ENCODE measurements at regions not wholly inside any gene's neighbourhood (a gene's known extent, or its start where the extent isn't known, plus 50 kb on each side); places are given as distances from the start of the nearest gene placed in this dataset.

DNA sequence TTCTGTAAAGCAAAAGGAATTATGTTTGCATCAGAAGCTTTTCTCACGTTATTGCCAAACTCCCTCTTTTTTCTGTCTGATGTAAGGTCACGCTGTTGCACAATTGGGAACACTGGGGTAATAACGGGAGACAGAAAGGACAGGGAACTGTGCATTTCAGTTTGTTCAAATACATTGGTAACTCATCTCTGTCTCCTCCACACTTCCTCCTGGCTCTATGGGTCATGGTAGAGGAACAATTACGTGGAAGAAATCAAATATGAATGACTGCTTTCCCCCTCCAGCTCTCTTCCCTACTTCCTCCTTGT lies 132.2 kb upstream of the TNFAIP3 start:
- Mint-ChIP-seq H3K36me3 (ENCODE audit: insufficient read depth, unreplicated experiment) (no peaks in the 10 kb centered on the region), H3K4me1 (ENCODE audit: insufficient read depth, unreplicated experiment) (peaks cover 27% of the 10 kb centered on the region), H3K27me3 (ENCODE audit: insufficient read depth, unreplicated experiment) (no peaks in the 10 kb centered on the region), H3K27ac (ENCODE audit: low read depth, unreplicated experiment) (no peak overlapping the region), H3K4me3 (ENCODE audit: unreplicated experiment) (no peak overlapping the region), H3K9me3 (ENCODE audit: unreplicated experiment) (no peaks in the 10 kb centered on the region)
- CTCF ChIA-PET: interaction anchor here (0.7 kb wide), 1 partner anchor 8 kb away, joined by 3 read pairs; no protein-coding TSS in a partner anchor
- BruUV-seq (replicated peaks): no TSS peak
- peak; percentile 84 for DNase-seq (ENCODE audit: unreplicated experiment)
- POLR2A ChIA-PET: interaction anchor here (1.2 to 1.3 kb wide), 3 partner anchors 9 to 78 kb away, joined by 3 to 8 read pairs (median 4); no protein-coding TSS in a partner anchor
- TF ChIP-seq, protein P1, sequence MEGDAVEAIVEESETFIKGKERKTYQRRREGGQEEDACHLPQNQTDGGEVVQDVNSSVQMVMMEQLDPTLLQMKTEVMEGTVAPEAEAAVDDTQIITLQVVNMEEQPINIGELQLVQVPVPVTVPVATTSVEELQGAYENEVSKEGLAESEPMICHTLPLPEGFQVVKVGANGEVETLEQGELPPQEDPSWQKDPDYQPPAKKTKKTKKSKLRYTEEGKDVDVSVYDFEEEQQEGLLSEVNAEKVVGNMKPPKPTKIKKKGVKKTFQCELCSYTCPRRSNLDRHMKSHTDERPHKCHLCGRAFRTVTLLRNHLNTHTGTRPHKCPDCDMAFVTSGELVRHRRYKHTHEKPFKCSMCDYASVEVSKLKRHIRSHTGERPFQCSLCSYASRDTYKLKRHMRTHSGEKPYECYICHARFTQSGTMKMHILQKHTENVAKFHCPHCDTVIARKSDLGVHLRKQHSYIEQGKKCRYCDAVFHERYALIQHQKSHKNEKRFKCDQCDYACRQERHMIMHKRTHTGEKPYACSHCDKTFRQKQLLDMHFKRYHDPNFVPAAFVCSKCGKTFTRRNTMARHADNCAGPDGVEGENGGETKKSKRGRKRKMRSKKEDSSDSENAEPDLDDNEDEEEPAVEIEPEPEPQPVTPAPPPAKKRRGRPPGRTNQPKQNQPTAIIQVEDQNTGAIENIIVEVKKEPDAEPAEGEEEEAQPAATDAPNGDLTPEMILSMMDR (IDR thresholded peaks at IDR 0.05; ENCODE audit: unreplicated experiment): no peak
- intact Hi-C loops (cut with micrococcal nuclease): no loop called here

DNA sequence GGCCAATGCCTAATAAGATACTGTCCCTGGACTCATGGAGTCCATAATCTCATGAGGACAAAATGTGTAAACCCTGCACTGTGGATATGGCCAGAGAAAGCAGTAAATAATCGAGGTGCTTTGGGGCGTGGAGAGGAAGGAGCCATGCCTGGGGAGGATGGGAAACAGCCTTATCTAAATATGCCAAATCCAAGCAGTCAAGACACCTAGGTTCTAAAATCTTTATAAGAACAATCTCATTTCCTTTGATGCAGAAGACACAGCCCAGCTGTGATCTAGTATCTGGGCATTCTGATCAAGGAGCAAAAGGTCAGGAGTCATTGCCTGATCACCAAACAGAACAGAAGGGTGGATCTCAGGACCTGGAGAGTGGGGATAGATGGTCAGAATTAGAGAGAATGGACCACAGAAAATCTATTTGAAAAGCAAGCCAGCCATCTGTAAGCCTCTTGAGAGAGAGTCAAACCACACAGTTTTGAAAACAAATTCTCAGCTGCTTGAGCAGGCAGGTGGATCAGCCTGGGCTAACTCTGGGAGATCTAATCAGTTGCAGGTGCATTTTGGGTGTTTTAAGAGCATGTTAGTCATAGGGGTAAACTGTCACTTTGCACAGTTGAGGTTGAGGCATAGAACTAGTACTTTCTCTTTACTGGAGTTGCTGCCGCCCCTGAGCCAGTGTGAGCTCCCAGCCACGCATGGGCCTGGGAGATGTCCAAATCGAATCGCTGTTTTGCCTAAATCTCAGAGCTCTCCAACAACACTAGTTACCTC lies 130.8 kb upstream of the TNFAIP3 start:
- TF ChIP-seq, protein P1 (IDR thresholded peaks at IDR 0.05; ENCODE audit: unreplicated experiment): no peak
- H3K4me3 Mint-ChIP-seq (ENCODE audit: unreplicated experiment): no peak overlapping the region
- BruUV-seq (replicated peaks): no TSS peak
- no peak for DNase-seq (ENCODE audit: unreplicated experiment)
- ChIA-PET CTCF (interaction anchor here (1.0 kb wide), 1 partner anchor 28 kb away, joined by 3 read pairs; no protein-coding TSS in a partner anchor), POLR2A (no interaction called here)
- intact Hi-C loops (cut with micrococcal nuclease): no loop called here
- no peaks in the 10 kb centered on the region for H3K27me3 Mint-ChIP-seq (ENCODE audit: insufficient read depth, unreplicated experiment)
- peaks cover 27% of the 10 kb centered on the region for H3K4me1 Mint-ChIP-seq (ENCODE audit: insufficient read depth, unreplicated experiment)
- H3K9me3 Mint-ChIP-seq (ENCODE audit: unreplicated experiment): no peaks in the 10 kb centered on the region
- no peaks in the 10 kb centered on the region for H3K36me3 Mint-ChIP-seq (ENCODE audit: insufficient read depth, unreplicated experiment)
- no peak overlapping the region for H3K27ac Mint-ChIP-seq (ENCODE audit: low read depth, unreplicated experiment)

DNA sequence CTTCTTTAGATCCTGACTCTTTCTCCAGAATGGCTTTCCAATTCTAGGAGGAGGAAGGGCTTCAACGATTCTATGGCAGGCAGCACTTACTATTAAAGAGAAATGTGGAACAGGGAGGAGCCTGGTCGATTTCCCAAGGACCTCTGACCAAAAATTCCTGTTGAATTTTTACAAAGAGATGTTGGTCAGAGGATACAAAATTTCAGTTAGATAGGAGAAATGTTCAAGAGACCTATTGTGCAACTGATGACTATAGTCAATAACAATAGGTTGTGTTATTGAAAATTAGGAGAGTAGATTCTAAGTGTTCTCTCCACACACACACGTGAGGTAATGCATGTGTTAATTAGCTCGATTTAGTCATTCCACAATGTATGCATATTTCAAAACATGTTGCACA lies 130.1 kb upstream of the TNFAIP3 start:
- Mint-ChIP-seq H3K27ac (ENCODE audit: low read depth, unreplicated experiment) (no peak overlapping the region), H3K4me3 (ENCODE audit: unreplicated experiment) (no peak overlapping the region), H3K27me3 (ENCODE audit: insufficient read depth, unreplicated experiment) (no peaks in the 10 kb centered on the region), H3K36me3 (ENCODE audit: insufficient read depth, unreplicated experiment) (no peaks in the 10 kb centered on the region), H3K4me1 (ENCODE audit: insufficient read depth, unreplicated experiment) (peaks cover 21% of the 10 kb centered on the region), H3K9me3 (ENCODE audit: unreplicated experiment) (no peaks in the 10 kb centered on the region)
- POLR2A ChIA-PET: no interaction called here
- no TSS peak for BruUV-seq (replicated peaks)
- no peak for DNase-seq (ENCODE audit: unreplicated experiment)
- intact Hi-C loops (cut with micrococcal nuclease): no loop called here
- TF ChIP-seq, protein P1 (IDR thresholded peaks at IDR 0.05; ENCODE audit: unreplicated experiment): no peak
- CTCF ChIA-PET: interaction anchor here (1.0 kb wide), 1 partner anchor 29 kb away, joined by 3 read pairs; no protein-coding TSS in a partner anchor

DNA sequence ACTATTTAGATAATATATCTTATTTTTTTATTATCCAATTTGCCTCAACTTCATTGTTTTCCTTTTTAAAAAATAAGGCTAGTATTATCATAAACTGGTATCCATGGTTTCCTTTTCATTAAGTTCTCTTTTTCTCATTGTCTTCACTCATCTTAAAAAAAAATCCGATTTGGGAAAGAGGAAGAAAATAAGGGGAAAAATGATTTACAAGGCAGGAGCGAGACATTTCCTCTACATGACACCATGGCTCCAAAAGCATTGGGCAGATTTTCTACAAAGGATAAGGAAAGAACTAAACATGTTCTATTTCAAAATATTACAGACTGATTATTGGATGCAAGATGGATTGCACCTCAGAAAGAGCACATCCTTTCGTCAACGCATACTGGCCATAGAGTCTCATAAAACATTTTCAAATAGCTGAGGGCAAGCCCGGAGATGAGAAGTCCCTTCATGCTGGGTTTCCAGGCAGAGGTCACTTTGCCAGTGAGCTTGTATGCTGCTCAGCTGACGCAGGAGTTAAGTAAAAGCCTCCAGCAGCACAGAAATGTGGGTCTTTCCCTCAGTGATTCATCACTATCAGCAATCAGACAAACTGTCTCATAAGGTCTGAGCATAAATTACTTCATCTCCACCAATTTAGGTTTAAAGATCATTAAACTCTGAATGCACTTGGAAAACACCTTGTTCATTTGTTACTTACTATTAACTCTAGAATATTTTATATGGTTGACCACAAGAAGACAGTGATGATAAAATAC lies 129.0 kb upstream of the TNFAIP3 start:
- H3K9me3 Mint-ChIP-seq (ENCODE audit: unreplicated experiment): no peaks in the 10 kb centered on the region
- peak; percentile 71 for DNase-seq (ENCODE audit: unreplicated experiment)
- TF ChIP-seq, protein P1 (IDR thresholded peaks at IDR 0.05; ENCODE audit: unreplicated experiment): no peak
- intact Hi-C loops (cut with micrococcal nuclease): no loop called here
- H3K4me3 Mint-ChIP-seq (ENCODE audit: unreplicated experiment): no peak overlapping the region
- no peak overlapping the region for H3K27ac Mint-ChIP-seq (ENCODE audit: low read depth, unreplicated experiment)
- ChIA-PET CTCF (interaction anchor here (0.5 kb wide), 1 partner anchor 874 kb away, joined by 3 read pairs; no protein-coding TSS in a partner anchor), POLR2A (no interaction called here)
- no TSS peak for BruUV-seq (replicated peaks)
- H3K4me1 Mint-ChIP-seq (ENCODE audit: insufficient read depth, unreplicated experiment): peaks cover 13% of the 10 kb centered on the region
- no peaks in the 10 kb centered on the region for H3K36me3 Mint-ChIP-seq (ENCODE audit: insufficient read depth, unreplicated experiment)
- H3K27me3 Mint-ChIP-seq (ENCODE audit: insufficient read depth, unreplicated experiment): no peaks in the 10 kb centered on the region

All from MCF 10A (cell line).